ENCODE measurements at regions not wholly inside any gene's neighbourhood (a gene's known extent, or its start where the extent isn't known, plus 50 kb on each side); places are given as distances from the start of the nearest gene placed in this dataset.

- TF ChIP-seq, protein P1, sequence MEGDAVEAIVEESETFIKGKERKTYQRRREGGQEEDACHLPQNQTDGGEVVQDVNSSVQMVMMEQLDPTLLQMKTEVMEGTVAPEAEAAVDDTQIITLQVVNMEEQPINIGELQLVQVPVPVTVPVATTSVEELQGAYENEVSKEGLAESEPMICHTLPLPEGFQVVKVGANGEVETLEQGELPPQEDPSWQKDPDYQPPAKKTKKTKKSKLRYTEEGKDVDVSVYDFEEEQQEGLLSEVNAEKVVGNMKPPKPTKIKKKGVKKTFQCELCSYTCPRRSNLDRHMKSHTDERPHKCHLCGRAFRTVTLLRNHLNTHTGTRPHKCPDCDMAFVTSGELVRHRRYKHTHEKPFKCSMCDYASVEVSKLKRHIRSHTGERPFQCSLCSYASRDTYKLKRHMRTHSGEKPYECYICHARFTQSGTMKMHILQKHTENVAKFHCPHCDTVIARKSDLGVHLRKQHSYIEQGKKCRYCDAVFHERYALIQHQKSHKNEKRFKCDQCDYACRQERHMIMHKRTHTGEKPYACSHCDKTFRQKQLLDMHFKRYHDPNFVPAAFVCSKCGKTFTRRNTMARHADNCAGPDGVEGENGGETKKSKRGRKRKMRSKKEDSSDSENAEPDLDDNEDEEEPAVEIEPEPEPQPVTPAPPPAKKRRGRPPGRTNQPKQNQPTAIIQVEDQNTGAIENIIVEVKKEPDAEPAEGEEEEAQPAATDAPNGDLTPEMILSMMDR (IDR thresholded peaks at IDR 0.05), result no peak
- no peak for TF ChIP-seq ZFX (IDR thresholded peaks at IDR 0.05; ENCODE audit: borderline replicate concordance)
Measured at GRCh38 chr4:52265781-52266525, 214.8 kb downstream of the SPATA18 start.
